ENCODE measurements at regions not wholly inside any gene's neighbourhood (a gene's known extent, or its start where the extent isn't known, plus 50 kb on each side); places are given as distances from the start of the nearest gene placed in this dataset.

DNA sequence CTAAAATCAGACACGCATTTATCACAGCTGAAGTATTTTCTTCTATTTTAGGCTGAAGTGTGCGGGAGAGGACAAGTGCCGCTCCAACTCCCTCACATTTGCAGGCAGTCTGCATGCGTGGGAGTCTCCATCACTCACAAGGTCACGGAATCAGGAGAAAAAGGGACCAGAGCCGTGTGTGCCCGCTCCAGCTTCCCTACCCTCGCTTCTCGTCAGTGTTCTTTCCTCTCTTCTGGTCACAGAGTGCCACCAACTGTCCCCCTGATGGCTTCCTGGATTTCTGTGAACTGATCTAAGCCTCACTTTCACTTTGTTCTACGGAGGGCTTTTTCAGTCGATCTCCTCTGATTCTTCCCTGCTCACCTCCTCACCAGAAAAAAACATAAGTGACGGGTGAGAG, 407.4 kb upstream of the AADAT start:
- Mint-ChIP-seq H3K27ac (no peak overlapping the region), H3K4me1 (ENCODE audit: low read depth) (no peaks in the 10 kb centered on the region), H3K36me3 (ENCODE audit: insufficient read depth) (no peaks in the 10 kb centered on the region), H3K27me3 (no peaks in the 10 kb centered on the region), H3K9me3 (ENCODE audit: low read depth) (no peaks in the 10 kb centered on the region), H3K4me3 (ENCODE audit: low read depth) (no peak overlapping the region)
- DNase-seq (ENCODE audit: low spot score, unreplicated experiment) = no peak
- TF ChIP-seq, protein P1, sequence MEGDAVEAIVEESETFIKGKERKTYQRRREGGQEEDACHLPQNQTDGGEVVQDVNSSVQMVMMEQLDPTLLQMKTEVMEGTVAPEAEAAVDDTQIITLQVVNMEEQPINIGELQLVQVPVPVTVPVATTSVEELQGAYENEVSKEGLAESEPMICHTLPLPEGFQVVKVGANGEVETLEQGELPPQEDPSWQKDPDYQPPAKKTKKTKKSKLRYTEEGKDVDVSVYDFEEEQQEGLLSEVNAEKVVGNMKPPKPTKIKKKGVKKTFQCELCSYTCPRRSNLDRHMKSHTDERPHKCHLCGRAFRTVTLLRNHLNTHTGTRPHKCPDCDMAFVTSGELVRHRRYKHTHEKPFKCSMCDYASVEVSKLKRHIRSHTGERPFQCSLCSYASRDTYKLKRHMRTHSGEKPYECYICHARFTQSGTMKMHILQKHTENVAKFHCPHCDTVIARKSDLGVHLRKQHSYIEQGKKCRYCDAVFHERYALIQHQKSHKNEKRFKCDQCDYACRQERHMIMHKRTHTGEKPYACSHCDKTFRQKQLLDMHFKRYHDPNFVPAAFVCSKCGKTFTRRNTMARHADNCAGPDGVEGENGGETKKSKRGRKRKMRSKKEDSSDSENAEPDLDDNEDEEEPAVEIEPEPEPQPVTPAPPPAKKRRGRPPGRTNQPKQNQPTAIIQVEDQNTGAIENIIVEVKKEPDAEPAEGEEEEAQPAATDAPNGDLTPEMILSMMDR (IDR thresholded peaks at IDR 0.05; ENCODE audit: unreplicated experiment) = no peak

- Mint-ChIP-seq H3K9me3 (ENCODE audit: low read depth) (no peaks in the 10 kb centered on the region), H3K27me3 (no peaks in the 10 kb centered on the region), H3K36me3 (ENCODE audit: insufficient read depth) (no peaks in the 10 kb centered on the region), H3K4me1 (ENCODE audit: low read depth) (no peaks in the 10 kb centered on the region), H3K4me3 (ENCODE audit: low read depth) (no peak overlapping the region), H3K27ac (no peak overlapping the region)
- TF ChIP-seq, protein P1 (IDR thresholded peaks at IDR 0.05; ENCODE audit: unreplicated experiment) = no peak
- no peak for DNase-seq (ENCODE audit: low spot score, unreplicated experiment)
Measured at GRCh38 chr4:170491981-170492380, 402.2 kb upstream of the AADAT start.

- Mint-ChIP-seq H3K27me3 (no peaks in the 10 kb centered on the region), H3K4me1 (ENCODE audit: low read depth) (no peaks in the 10 kb centered on the region), H3K4me3 (ENCODE audit: low read depth) (no peak overlapping the region), H3K9me3 (ENCODE audit: low read depth) (no peaks in the 10 kb centered on the region), H3K27ac (no peak overlapping the region), H3K36me3 (ENCODE audit: insufficient read depth) (no peaks in the 10 kb centered on the region)
- no peak for DNase-seq (ENCODE audit: low spot score, unreplicated experiment)
- TF ChIP-seq, protein P1 (IDR thresholded peaks at IDR 0.05; ENCODE audit: unreplicated experiment) = no peak
Measured at GRCh38 chr4:170476351-170476750, 386.6 kb upstream of the AADAT start.

DNA sequence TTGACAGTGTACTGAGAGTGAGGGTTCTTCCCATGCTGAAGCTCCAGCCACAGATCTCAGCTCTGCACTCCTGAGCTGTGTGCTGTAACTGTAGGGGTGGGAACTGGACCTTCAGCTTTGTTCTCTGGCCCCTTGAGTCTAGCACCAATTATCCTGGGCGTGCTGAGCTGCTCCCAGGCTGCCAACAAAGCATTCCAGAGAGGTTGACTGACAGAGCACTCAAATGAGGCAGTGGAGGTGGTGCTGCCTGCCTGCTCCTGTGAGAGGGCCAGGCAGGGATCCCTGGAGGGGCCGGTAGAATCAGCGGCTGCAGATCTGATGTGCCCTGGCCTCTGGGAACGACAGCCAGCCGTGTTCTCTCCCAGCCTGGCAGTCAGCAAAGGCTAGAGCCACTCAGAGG, 375.7 kb upstream of the AADAT start:
- DNase-seq (ENCODE audit: low spot score, unreplicated experiment) = no peak
- no peaks in the 10 kb centered on the region for H3K4me1 Mint-ChIP-seq (ENCODE audit: low read depth)
- TF ChIP-seq, protein P1 (IDR thresholded peaks at IDR 0.05; ENCODE audit: unreplicated experiment) = no peak
- peaks cover 4% of the 10 kb centered on the region for H3K9me3 Mint-ChIP-seq (ENCODE audit: low read depth)
- H3K27me3 Mint-ChIP-seq = no peaks in the 10 kb centered on the region
- H3K27ac Mint-ChIP-seq = no peak overlapping the region
- H3K36me3 Mint-ChIP-seq (ENCODE audit: insufficient read depth) = no peaks in the 10 kb centered on the region
- H3K4me3 Mint-ChIP-seq (ENCODE audit: low read depth) = no peak overlapping the region

- no peaks in the 10 kb centered on the region for H3K4me1 Mint-ChIP-seq (ENCODE audit: low read depth)
- peaks cover 4% of the 10 kb centered on the region for H3K9me3 Mint-ChIP-seq (ENCODE audit: low read depth)
- H3K4me3 Mint-ChIP-seq (ENCODE audit: low read depth) = no peak overlapping the region
- no peak for DNase-seq (ENCODE audit: low spot score, unreplicated experiment)
- TF ChIP-seq, protein P1 (IDR thresholded peaks at IDR 0.05; ENCODE audit: unreplicated experiment) = no peak
- H3K36me3 Mint-ChIP-seq (ENCODE audit: insufficient read depth) = no peaks in the 10 kb centered on the region
- no peak overlapping the region for H3K27ac Mint-ChIP-seq
- no peaks in the 10 kb centered on the region for H3K27me3 Mint-ChIP-seq
Measured at GRCh38 chr4:170464614-170465197, 374.9 kb upstream of the AADAT start.
